Right atrium auricular region (tissue), 2 donors: ENCODE measurements at regions not wholly inside any gene's neighbourhood (a gene's known extent, or its start where the extent isn't known, plus 50 kb on each side); places are given as distances from the start of the nearest gene placed in this dataset.

Experiments
- DNase-seq: peaks from one replicate; pipeline ENCODE4 v3.0.0-alpha.2; 2019; ENCODE audit warnings: low spot score
- H3K27ac ChIP-seq, 2 donors: fragments of 200-600 bp; sonication (generic); 1 replicate in 1 of 2; 2 replicates in 1 of 2; pipeline ENCODE4 v1.5.1; 2016 to 2019
- H3K27me3 ChIP-seq, 2 donors: fragments of 200-600 bp; sonication (generic); one replicate each; pipeline versions ENCODE4 v1.5.1 to v1.6.0; 2017 to 2019
- H3K36me3 ChIP-seq: fragments of 200-600 bp; sonication (generic); one replicate; pipeline ENCODE4 v1.5.1; 2016
- H3K4me1 ChIP-seq, 2 donors: fragments of 200-600 bp; sonication (generic); one replicate each; pipeline versions ENCODE4 v1.5.1 to v1.6.0; 2017 to 2019
- H3K4me3 ChIP-seq, 2 donors: fragments of 200-600 bp; sonication (generic); 1 replicate in 1 of 2; 2 replicates in 1 of 2; pipeline ENCODE4 v1.5.1; 2017 to 2019; ENCODE audit warnings: mild to moderate bottlenecking in 1 of 2, moderate library complexity in 1 of 2
- H3K9me3 ChIP-seq, 2 donors: fragments of 200-600 bp; sonication (generic); one replicate each; pipeline ENCODE4 v1.5.1; 2019
- CTCF ChIP-seq, 2 donors: fragments of 200-600 bp; sonication (generic); IDR thresholded peaks; one replicate each; pipeline ENCODE4 v1.5.1; 2019; ENCODE audit warnings: antibody characterized with exemption in 2 of 2

- H3K27ac ChIP-seq: no peak overlapping the region
- TF ChIP-seq CTCF (IDR thresholded peaks at IDR 0.05): no peak
- H3K27me3 ChIP-seq: no peaks in the 10 kb centered on the region
- H3K36me3 ChIP-seq: no peaks in the 10 kb centered on the region
- DNase-seq: no peak
- no peaks in the 10 kb centered on the region for H3K4me1 ChIP-seq
- peaks cover 0 to 29% of the 10 kb centered on the region in 2 donors for H3K9me3 ChIP-seq
- no peak overlapping the region for H3K4me3 ChIP-seq
Measured at GRCh38 chr4:79673898-79674297, 265.9 kb upstream of the GK2 start.

GRCh38 chr4:79673377-79673776 lies 265.3 kb upstream of the GK2 start:
- Histone ChIP-seq H3K27me3 (no peaks in the 10 kb centered on the region), H3K9me3 (peaks cover 0 to 29% of the 10 kb centered on the region in 2 donors), H3K27ac (no peak overlapping the region)

GRCh38 chr4:79666875-79667274 lies 258.8 kb upstream of the GK2 start:
- H3K4me1 ChIP-seq: no peaks in the 10 kb centered on the region
- no peak overlapping the region for H3K4me3 ChIP-seq
- no peaks in the 10 kb centered on the region for H3K36me3 ChIP-seq
- H3K27me3 ChIP-seq: no peaks in the 10 kb centered on the region
- H3K27ac ChIP-seq: no peak overlapping the region
- peaks cover 0 to 17% of the 10 kb centered on the region in 2 donors for H3K9me3 ChIP-seq
- no peak for TF ChIP-seq CTCF (IDR thresholded peaks at IDR 0.05)
- DNase-seq: no peak

More at GRCh38 chr4:79673377-79673776, 265.3 kb upstream of the GK2 start:
- Histone ChIP-seq H3K4me1 (no peaks in the 10 kb centered on the region), H3K4me3 (no peak overlapping the region), H3K36me3 (no peaks in the 10 kb centered on the region)
- no peak for DNase-seq
- TF ChIP-seq CTCF (IDR thresholded peaks at IDR 0.05): no peak

- TF ChIP-seq CTCF (IDR thresholded peaks at IDR 0.05): no peak
- DNase-seq: no peak
- Histone ChIP-seq H3K9me3 (peaks cover 0 to 14% of the 10 kb centered on the region in 2 donors), H3K27ac (no peak overlapping the region), H3K27me3 (no peaks in the 10 kb centered on the region), H3K4me3 (no peak overlapping the region), H3K4me1 (no peaks in the 10 kb centered on the region), H3K36me3 (no peaks in the 10 kb centered on the region)
Measured at GRCh38 chr4:79666112-79666511, 258.1 kb upstream of the GK2 start.

- Histone ChIP-seq H3K36me3 (no peaks in the 10 kb centered on the region), H3K27me3 (no peaks in the 10 kb centered on the region), H3K9me3 (no peaks in the 10 kb centered on the region), H3K27ac (no peak overlapping the region), H3K4me3 (no peak overlapping the region), H3K4me1 (no peaks in the 10 kb centered on the region)
- no peak for DNase-seq
- TF ChIP-seq CTCF (IDR thresholded peaks at IDR 0.05): no peak
Measured at GRCh38 chr4:79663865-79664264, 255.8 kb upstream of the GK2 start.

GRCh38 chr4:79663141-79663540 lies 255.1 kb upstream of the GK2 start:
- no peaks in the 10 kb centered on the region for H3K27me3 ChIP-seq
- H3K4me1 ChIP-seq: no peaks in the 10 kb centered on the region
- no peak overlapping the region for H3K27ac ChIP-seq
- no peak for DNase-seq
- H3K4me3 ChIP-seq: no peak overlapping the region
- no peak for TF ChIP-seq CTCF (IDR thresholded peaks at IDR 0.05)
- no peaks in the 10 kb centered on the region for H3K9me3 ChIP-seq
- H3K36me3 ChIP-seq: no peaks in the 10 kb centered on the region
